Dendritic cell treated with granulocyte-macrophage colony-stimulating factor and Interleukin-4, amounts not matched to agents 40 ng/mL and 50 ng/mL, for 4 days (primary cell): ENCODE measurements at regions not wholly inside any gene's neighbourhood (a gene's known extent, or its start where the extent isn't known, plus 50 kb on each side); places are given as distances from the start of the nearest gene placed in this dataset.

Experiments
- H3K27ac Mint-ChIP-seq: one replicate; pipeline ENCODE4 v1.8.0; 2022; ENCODE audit warnings: mild to moderate bottlenecking, mixed read lengths
- H3K27me3 Mint-ChIP-seq: one replicate; pipeline ENCODE4 v1.8.0; 2022; ENCODE audit warnings: mild to moderate bottlenecking, mixed read lengths
- H3K36me3 Mint-ChIP-seq: one replicate; pipeline ENCODE4 v1.8.0; 2022; ENCODE audit warnings: low read depth, mixed read lengths
- H3K4me1 Mint-ChIP-seq: one replicate; pipeline ENCODE4 v1.8.0; 2022; ENCODE audit warnings: low read depth, mixed read lengths
- H3K4me3 Mint-ChIP-seq: one replicate; pipeline ENCODE4 v1.8.0; 2022; ENCODE audit warnings: mild to moderate bottlenecking, moderate library complexity, mixed read lengths
- H3K9me3 Mint-ChIP-seq: one replicate; pipeline ENCODE4 v1.8.0; 2022; ENCODE audit warnings: mixed read lengths
- intact Hi-C: fragments of 100-400 bp; cut with micrococcal nuclease; formaldehyde crosslinking; loops from one replicate; pipeline ENCODE4 v1.15.0; 2022

- Mint-ChIP-seq H3K4me1 (peaks cover 6% of the 10 kb centered on the region), H3K27me3 (peaks cover 1% of the 10 kb centered on the region), H3K36me3 (no peaks in the 10 kb centered on the region), H3K4me3 (no peak overlapping the region), H3K9me3 (peaks cover 8% of the 10 kb centered on the region), H3K27ac (no peak overlapping the region)
- intact Hi-C loops: no loop called here
Measured at GRCh38 chr6:106849676-106850332, 124.7 kb downstream of the CD24 start.

GRCh38 chr6:106849120-106849519 lies 125.4 kb downstream of the CD24 start:
- Mint-ChIP-seq H3K27ac (no peak overlapping the region), H3K27me3 (no peaks in the 10 kb centered on the region), H3K9me3 (peaks cover 8% of the 10 kb centered on the region), H3K4me3 (no peak overlapping the region), H3K4me1 (peaks cover 6% of the 10 kb centered on the region), H3K36me3 (no peaks in the 10 kb centered on the region)
- intact Hi-C loops: no loop called here

- Mint-ChIP-seq H3K4me3 (no peak overlapping the region), H3K27me3 (peaks cover 3% of the 10 kb centered on the region), H3K36me3 (no peaks in the 10 kb centered on the region), H3K4me1 (peaks cover 6% of the 10 kb centered on the region), H3K27ac (no peak overlapping the region), H3K9me3 (peaks cover 8% of the 10 kb centered on the region)
- intact Hi-C loops: no loop called here
Measured at GRCh38 chr6:106847116-106847515, 127.4 kb downstream of the CD24 start.

GRCh38 chr6:106844930-106845329 lies 129.6 kb downstream of the CD24 start:
- Mint-ChIP-seq H3K27ac (no peak overlapping the region), H3K27me3 (peaks cover 5% of the 10 kb centered on the region), H3K4me1 (peaks cover 5% of the 10 kb centered on the region), H3K4me3 (no peak overlapping the region), H3K36me3 (no peaks in the 10 kb centered on the region), H3K9me3 (no peaks in the 10 kb centered on the region)
- intact Hi-C loops: no loop called here

- peaks cover 14% of the 10 kb centered on the region for H3K27me3 Mint-ChIP-seq
- no peaks in the 10 kb centered on the region for H3K36me3 Mint-ChIP-seq
- no peaks in the 10 kb centered on the region for H3K9me3 Mint-ChIP-seq
- intact Hi-C loops: no loop called here
- no peak overlapping the region for H3K4me3 Mint-ChIP-seq
- no peaks in the 10 kb centered on the region for H3K4me1 Mint-ChIP-seq
- H3K27ac Mint-ChIP-seq: no peak overlapping the region
Measured at GRCh38 chr6:106832766-106833510, 141.6 kb downstream of the CD24 start.

GRCh38 chr6:106830930-106831329 lies 143.6 kb downstream of the CD24 start:
- Mint-ChIP-seq H3K27ac (no peak overlapping the region), H3K9me3 (no peaks in the 10 kb centered on the region), H3K4me1 (no peaks in the 10 kb centered on the region), H3K27me3 (peaks cover 3% of the 10 kb centered on the region), H3K36me3 (no peaks in the 10 kb centered on the region), H3K4me3 (no peak overlapping the region)
- intact Hi-C loops: no loop called here

GRCh38 chr6:106829451-106829850 lies 145.1 kb downstream of the CD24 start:
- no peak overlapping the region for H3K27ac Mint-ChIP-seq
- H3K9me3 Mint-ChIP-seq: no peaks in the 10 kb centered on the region

GRCh38 chr6:106827081-106827480 lies 147.4 kb downstream of the CD24 start:
- no peak overlapping the region for H3K4me3 Mint-ChIP-seq
- no peak overlapping the region for H3K27ac Mint-ChIP-seq
- no peaks in the 10 kb centered on the region for H3K4me1 Mint-ChIP-seq
- no peaks in the 10 kb centered on the region for H3K36me3 Mint-ChIP-seq
- intact Hi-C loops: no loop called here
- no peaks in the 10 kb centered on the region for H3K9me3 Mint-ChIP-seq
- no peaks in the 10 kb centered on the region for H3K27me3 Mint-ChIP-seq

More at GRCh38 chr6:106829451-106829850, 145.1 kb downstream of the CD24 start:
- Mint-ChIP-seq H3K27me3 (no peaks in the 10 kb centered on the region), H3K4me3 (no peak overlapping the region), H3K4me1 (no peaks in the 10 kb centered on the region), H3K36me3 (no peaks in the 10 kb centered on the region)
- intact Hi-C loops: no loop called here

- Mint-ChIP-seq H3K36me3 (no peaks in the 10 kb centered on the region), H3K27me3 (no peaks in the 10 kb centered on the region), H3K4me3 (no peak overlapping the region), H3K4me1 (no peaks in the 10 kb centered on the region), H3K9me3 (no peaks in the 10 kb centered on the region), H3K27ac (no peak overlapping the region)
- intact Hi-C loops: no loop called here
Measured at GRCh38 chr6:106825156-106825555, 149.4 kb downstream of the CD24 start.

GRCh38 chr6:106823732-106824351 lies 150.7 kb downstream of the CD24 start:
- no peak overlapping the region for H3K27ac Mint-ChIP-seq
- no peak overlapping the region for H3K4me3 Mint-ChIP-seq
- intact Hi-C loops: no loop called here
- no peaks in the 10 kb centered on the region for H3K36me3 Mint-ChIP-seq
- H3K4me1 Mint-ChIP-seq: no peaks in the 10 kb centered on the region
- no peaks in the 10 kb centered on the region for H3K27me3 Mint-ChIP-seq
- no peaks in the 10 kb centered on the region for H3K9me3 Mint-ChIP-seq

- intact Hi-C loops: no loop called here
- Mint-ChIP-seq H3K4me3 (no peak overlapping the region), H3K9me3 (no peaks in the 10 kb centered on the region), H3K27me3 (no peaks in the 10 kb centered on the region), H3K36me3 (no peaks in the 10 kb centered on the region), H3K27ac (no peak overlapping the region), H3K4me1 (no peaks in the 10 kb centered on the region)
Measured at GRCh38 chr6:106823058-106823457, 151.5 kb downstream of the CD24 start.

GRCh38 chr6:106820412-106820852 lies 154.1 kb downstream of the CD24 start:
- H3K4me1 Mint-ChIP-seq: no peaks in the 10 kb centered on the region
- H3K36me3 Mint-ChIP-seq: no peaks in the 10 kb centered on the region
- no peaks in the 10 kb centered on the region for H3K9me3 Mint-ChIP-seq
- intact Hi-C loops: no loop called here
- H3K27me3 Mint-ChIP-seq: no peaks in the 10 kb centered on the region
- no peak overlapping the region for H3K27ac Mint-ChIP-seq
- no peak overlapping the region for H3K4me3 Mint-ChIP-seq

- intact Hi-C loops: no loop called here
- Mint-ChIP-seq H3K27ac (no peak overlapping the region), H3K9me3 (peaks cover 61% of the 10 kb centered on the region)
Measured at GRCh38 chr6:106811088-106811686, 163.3 kb downstream of the CD24 start.

GRCh38 chr6:106808758-106809157 lies 165.8 kb downstream of the CD24 start:
- H3K4me1 Mint-ChIP-seq: no peaks in the 10 kb centered on the region
- intact Hi-C loops: no loop called here
- no peak overlapping the region for H3K4me3 Mint-ChIP-seq
- no peaks in the 10 kb centered on the region for H3K36me3 Mint-ChIP-seq
- H3K9me3 Mint-ChIP-seq: peaks cover 61% of the 10 kb centered on the region
- H3K27me3 Mint-ChIP-seq: peaks cover 1% of the 10 kb centered on the region
- H3K27ac Mint-ChIP-seq: no peak overlapping the region

More at GRCh38 chr6:106811088-106811686, 163.3 kb downstream of the CD24 start:
- H3K4me3 Mint-ChIP-seq: no peak overlapping the region
- H3K27me3 Mint-ChIP-seq: peaks cover 1% of the 10 kb centered on the region
- no peaks in the 10 kb centered on the region for H3K4me1 Mint-ChIP-seq
- no peaks in the 10 kb centered on the region for H3K36me3 Mint-ChIP-seq
